Upper lobe of left lung (tissue), 4 donors: ENCODE measurements at regions not wholly inside any gene's neighbourhood (a gene's known extent, or its start where the extent isn't known, plus 50 kb on each side); places are given as distances from the start of the nearest gene placed in this dataset.

Experiments
- EP300 ChIP-seq, 4 donors: sonication (generic); formaldehyde crosslinking; IDR thresholded peaks; one replicate each; pipeline ENCODE4 v1.5.1; 2017; ENCODE audit warnings: antibody characterized with exemption in 4 of 4, control low read depth in 2 of 4
- POLR2A ChIP-seq, 4 donors: fragments of 450-650 bp; IDR thresholded peaks; one replicate each; pipeline ENCODE4 v1.5.1; 2016 to 2017; ENCODE audit warnings: antibody characterized with exemption in 4 of 4, mild to moderate bottlenecking in 2 of 4
- POLR2AphosphoS5 ChIP-seq, 2 donors: sonication (generic); formaldehyde crosslinking; IDR thresholded peaks; one replicate each; pipeline ENCODE4 v1.5.1; 2017; ENCODE audit warnings: antibody characterized with exemption in 2 of 2
- TF ChIP-seq, protein P1 (sequence below), 6 experiments: fragments of 450-650 bp in 4 of 6; fragments of 200-600 bp in 2 of 6; sonication (generic) in 2 of 6; IDR thresholded peaks; one replicate each; pipeline ENCODE4 v1.5.1; 2016 to 2019; ENCODE audit warnings: antibody characterized with exemption in 6 of 6

DNA sequence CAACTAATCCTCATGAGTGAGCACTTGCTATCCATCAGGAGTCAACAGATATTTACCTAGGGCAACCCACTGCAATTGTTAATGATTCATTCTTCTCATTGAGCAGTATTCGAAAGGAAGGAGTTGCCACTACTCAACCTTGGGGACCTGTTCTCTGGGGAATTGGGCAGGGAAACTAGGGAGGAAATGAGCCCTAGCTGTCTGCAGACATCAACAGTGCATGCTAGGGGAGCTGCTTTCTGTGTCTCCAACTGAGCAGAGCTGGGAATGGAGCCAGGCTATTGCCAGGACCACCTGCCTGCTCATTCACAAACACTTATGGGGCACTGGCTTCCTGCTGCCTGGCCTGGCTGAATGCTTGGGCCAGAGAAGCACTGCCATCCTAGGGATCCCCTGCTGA is 183.4 kb downstream of the TMEM38B start:
- TF ChIP-seq POLR2AphosphoS5 (IDR thresholded peaks at IDR 0.05) (no peak), POLR2A (IDR thresholded peaks at IDR 0.05) (no peak), EP300 (IDR thresholded peaks at IDR 0.05) (no peak)
- TF ChIP-seq, protein P1, sequence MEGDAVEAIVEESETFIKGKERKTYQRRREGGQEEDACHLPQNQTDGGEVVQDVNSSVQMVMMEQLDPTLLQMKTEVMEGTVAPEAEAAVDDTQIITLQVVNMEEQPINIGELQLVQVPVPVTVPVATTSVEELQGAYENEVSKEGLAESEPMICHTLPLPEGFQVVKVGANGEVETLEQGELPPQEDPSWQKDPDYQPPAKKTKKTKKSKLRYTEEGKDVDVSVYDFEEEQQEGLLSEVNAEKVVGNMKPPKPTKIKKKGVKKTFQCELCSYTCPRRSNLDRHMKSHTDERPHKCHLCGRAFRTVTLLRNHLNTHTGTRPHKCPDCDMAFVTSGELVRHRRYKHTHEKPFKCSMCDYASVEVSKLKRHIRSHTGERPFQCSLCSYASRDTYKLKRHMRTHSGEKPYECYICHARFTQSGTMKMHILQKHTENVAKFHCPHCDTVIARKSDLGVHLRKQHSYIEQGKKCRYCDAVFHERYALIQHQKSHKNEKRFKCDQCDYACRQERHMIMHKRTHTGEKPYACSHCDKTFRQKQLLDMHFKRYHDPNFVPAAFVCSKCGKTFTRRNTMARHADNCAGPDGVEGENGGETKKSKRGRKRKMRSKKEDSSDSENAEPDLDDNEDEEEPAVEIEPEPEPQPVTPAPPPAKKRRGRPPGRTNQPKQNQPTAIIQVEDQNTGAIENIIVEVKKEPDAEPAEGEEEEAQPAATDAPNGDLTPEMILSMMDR (IDR thresholded peaks at IDR 0.05), result no peak
